K562 (cell line): ENCODE measurements at regions not wholly inside any gene's neighbourhood (a gene's known extent, or its start where the extent isn't known, plus 50 kb on each side); places are given as distances from the start of the nearest gene placed in this dataset.

ENCODE experiments used
- ATAC-seq: fragments of 200-7000 bp; cut with Tn5 transposase; 3 replicates; pipeline ENCODE4 v1.9.1; 2020; ENCODE audit warnings: moderate library complexity
- BruUV-seq: library from RNA; stranded (reverse); fragments of 400-500 nt; replicated peaks from 2 replicates; lab custom pipeline; 2021; lab: Mats Ljungman, UMichigan
- CTCF ChIA-PET: fragments of 300-600 bp; formaldehyde crosslinking; extraction: SDS; loops from one replicate; lab custom pipeline; 2021; ENCODE audit warnings: low intra/inter-chr PET ratio; lab: Yijun Ruan, JAX
- POLR2A ChIA-PET: fragments of 300-600, 350-650 bp; sonication (Branson Sonifier 250); formaldehyde crosslinking; extraction: SDS; loops from one replicate; lab custom pipeline; 2021; ENCODE audit warnings: antibody characterized with exemption, inconsistent platforms; lab: Yijun Ruan, JAX
- DNase-seq, 4 experiments: peaks; one replicate each; pipeline versions ENCODE4 v3.0.0 to v3.0.0-alpha.2; 2011 to 2018; ENCODE audit warnings: low spot score in 3 of 4, mixed read lengths in 3 of 4; ENCODE audit errors: extremely low read depth in 1 of 4
- FAIRE-seq: peaks from 2 replicates; lab custom pipeline; 2011; peaks lifted over from hg19 to GRCh38; lab: Jason Lieb, UNC
- H2AFZ ChIP-seq: 2 replicates; pipeline ENCODE4 v1.6.0; 2011; ENCODE audit warnings: low read depth, low read length, control low read depth, inconsistent platforms
- H3K27ac ChIP-seq: fragments of 200-600 bp; 3 replicates; pipeline ENCODE4 v1.8.0; 2011; ENCODE audit warnings: low read depth, mild to moderate bottlenecking, control low read depth, inconsistent platforms, low read length, moderate library complexity, mixed read lengths; ENCODE audit errors: extremely low read depth
- H3K27me3 ChIP-seq, 2 experiments: fragments of 300-600 bp in 1 of 2; 2 replicates in 1 of 2; 3 replicates in 1 of 2; pipeline versions ENCODE4 v1.6.0 to v1.8.0; 2011; ENCODE audit warnings: inconsistent platforms in 2 of 2, low read length in 2 of 2, mild to moderate bottlenecking in 1 of 2, mixed read lengths in 1 of 2, moderate library complexity in 1 of 2; ENCODE audit not compliant: control insufficient read depth in 2 of 2, insufficient read depth in 2 of 2
- H3K36me3 ChIP-seq: fragments of 300-600 bp; 3 replicates; pipeline ENCODE4 v1.8.0; 2011; ENCODE audit warnings: mild to moderate bottlenecking, low read length, inconsistent platforms; ENCODE audit not compliant: control insufficient read depth, insufficient read depth
- H3K4me1 ChIP-seq, 2 experiments: fragments of 200-600 bp in 1 of 2; replicated peaks in 1 of 2; 2 replicates in 1 of 2; 3 replicates in 1 of 2; pipeline versions ENCODE4 v1.5.1 to v1.8.0; 2011; ENCODE audit warnings: inconsistent platforms in 2 of 2, low read length in 2 of 2, mild to moderate bottlenecking in 1 of 2, mixed read lengths in 1 of 2, moderate library complexity in 1 of 2; ENCODE audit not compliant: control insufficient read depth in 2 of 2, insufficient read depth in 2 of 2
- H3K4me2 ChIP-seq: 2 replicates; pipeline ENCODE4 v1.6.1; 2011; ENCODE audit warnings: low read length, control low read depth, inconsistent platforms, mixed read lengths; ENCODE audit not compliant: insufficient read depth
- H3K4me3 ChIP-seq: fragments of 200-600 bp; sonication (generic), shearing (Covaris generic); 2 replicates; pipeline ENCODE4 v1.5.1; 2016; ENCODE audit warnings: control low read depth, inconsistent platforms
- H3K79me2 ChIP-seq: fragments of 200-600 bp; 3 replicates; pipeline ENCODE4 v1.8.0; 2011; ENCODE audit warnings: low read length, inconsistent platforms; ENCODE audit not compliant: control insufficient read depth, insufficient read depth
- H3K9ac ChIP-seq, 2 experiments: 2 replicates each; pipeline versions ENCODE4 v1.6.0 to v1.6.1; 2011; ENCODE audit warnings: low read depth in 2 of 2, low read length in 2 of 2, control low read depth in 1 of 2, inconsistent platforms in 1 of 2, mild to moderate bottlenecking in 1 of 2, mixed read lengths in 1 of 2; ENCODE audit not compliant: insufficient read depth in 1 of 2
- H3K9me1 ChIP-seq: one replicate; pipeline ENCODE4 v1.6.0; 2011; ENCODE audit warnings: inconsistent platforms, mild to moderate bottlenecking, low read length, moderate library complexity; ENCODE audit not compliant: control insufficient read depth, insufficient read depth
- H3K9me3 ChIP-seq: replicated peaks from 2 replicates; pipeline ENCODE4 v1.5.1; 2011; ENCODE audit warnings: low read depth, low read length, inconsistent platforms; ENCODE audit not compliant: control insufficient read depth, insufficient read depth
- H4K20me1 ChIP-seq: replicated peaks from 2 replicates; pipeline ENCODE4 v1.6.1; 2011; ENCODE audit warnings: low read length, inconsistent platforms, mixed read lengths; ENCODE audit not compliant: control insufficient read depth, insufficient read depth
- ARNT ChIP-seq, 2 experiments: fragments of 450-650 bp; IDR thresholded peaks; 2 replicates each; pipeline ENCODE4 v1.6.1; 2016; ENCODE audit warnings: mild to moderate bottlenecking in 1 of 2
- FOXO4 ChIP-seq: fragments of 450-650 bp; formaldehyde crosslinking; IDR thresholded peaks from 2 replicates; pipeline ENCODE4 v1.4.0; 2020; ENCODE audit warnings: mild to moderate bottlenecking, moderate library complexity
- GATAD2A ChIP-seq: fragments of 450-650 bp; IDR thresholded peaks from 2 replicates; pipeline ENCODE4 v1.6.1; 2017
- HDAC3 ChIP-seq: fragments of 450-650 bp; IDR thresholded peaks from 2 replicates; pipeline ENCODE4 v1.6.1; 2018; ENCODE audit warnings: borderline replicate concordance, mild to moderate bottlenecking, moderate library complexity; ENCODE audit not compliant: partially characterized antibody
- HMG20B ChIP-seq: fragments of 250-450 bp; sonication (Bioruptor Pico); IDR thresholded peaks from 2 replicates; pipeline ENCODE4 v1.5.0; 2021; ENCODE audit warnings: mild to moderate bottlenecking
- LEF1 ChIP-seq: fragments of 450-650 bp; IDR thresholded peaks from 2 replicates; pipeline ENCODE4 v1.6.1; 2016; ENCODE audit warnings: mild to moderate bottlenecking
- MCM3 ChIP-seq: fragments of 450-650 bp; IDR thresholded peaks from 2 replicates; pipeline ENCODE4 v1.6.1; 2016
- MLX ChIP-seq, 2 experiments: fragments of 450-650 bp in 1 of 2; sonication (generic) in 1 of 2; formaldehyde crosslinking; conservative IDR thresholded peaks; 2 replicates each; pipeline versions ENCODE4 v1.4.0 to v1.8.1; 2020 to 2022; ENCODE audit warnings: mild to moderate bottlenecking in 1 of 2, missing genetic modification reagents in 1 of 2
- PHF20 ChIP-seq: fragments of 450-650 bp; IDR thresholded peaks from 2 replicates; pipeline ENCODE4 v1.6.1; 2018; ENCODE audit not compliant: partially characterized antibody
- RAD51 ChIP-seq: fragments of 450-650 bp; IDR thresholded peaks from 2 replicates; pipeline ENCODE4 v1.7.1; 2016; ENCODE audit warnings: low read depth, mild to moderate bottlenecking, borderline replicate concordance
- SP1 ChIP-seq: sonication (generic); formaldehyde crosslinking; IDR thresholded peaks from 2 replicates; pipeline ENCODE4 v1.8.1; 2022; ENCODE audit warnings: mild to moderate bottlenecking, missing genetic modification reagents
- TOE1 ChIP-seq, 2 experiments: fragments of 450-650 bp in 1 of 2; sonication (generic) in 1 of 2; formaldehyde crosslinking in 1 of 2; IDR thresholded peaks; 2 replicates each; pipeline versions ENCODE4 v1.7.1 to v1.8.0; 2016 to 2022; ENCODE audit warnings: borderline replicate concordance in 2 of 2, mild to moderate bottlenecking in 2 of 2, antibody characterized with exemption in 1 of 2, inconsistent platforms in 1 of 2, low read depth in 1 of 2, missing genetic modification reagents in 1 of 2, moderate library complexity in 1 of 2
- YY1 ChIP-seq, 3 experiments: IDR thresholded peaks; 2 replicates each; pipeline ENCODE4 v1.6.1; 2011; ENCODE audit warnings: low read length in 2 of 3, mild to moderate bottlenecking in 2 of 3, moderate library complexity in 2 of 3, borderline replicate concordance in 1 of 3, control low read depth in 1 of 3, low read depth in 1 of 3; ENCODE audit not compliant: insufficient read depth in 3 of 3, insufficient replicate concordance in 2 of 3, control insufficient read depth in 1 of 3, insufficient read length in 1 of 3; ENCODE audit errors: extremely low read depth in 1 of 3
- ZC3H8 ChIP-seq: fragments of 450-650 bp; IDR thresholded peaks from 2 replicates; pipeline ENCODE4 v1.6.1; 2017
- ZNF316 ChIP-seq: fragments of 450-650 bp; IDR thresholded peaks from 2 replicates; pipeline ENCODE4 v1.6.1; 2016
- ZNF584 ChIP-seq: fragments of 200-800 bp; sonication (Bioruptor generic); IDR thresholded peaks from 2 replicates; pipeline ENCODE4 v1.6.1; 2016; ENCODE audit warnings: low read depth, mild to moderate bottlenecking, missing genetic modification characterization, missing compliant biosample characterization
- ZNF639 ChIP-seq, 2 experiments: fragments of 200-800 bp in 1 of 2; sonication (Bioruptor generic) in 1 of 2; sonication (generic) in 1 of 2; formaldehyde crosslinking in 1 of 2; IDR thresholded peaks in 1 of 2; conservative IDR thresholded peaks in 1 of 2; 2 replicates each; pipeline versions ENCODE4 v1.5.0 to v1.6.1; 2016 to 2020; ENCODE audit warnings: missing compliant biosample characterization in 1 of 2, missing genetic modification characterization in 1 of 2, missing genetic modification reagents in 1 of 2
- ZNF830 ChIP-seq: fragments of 250-450 bp; sonication (Bioruptor Pico); IDR thresholded peaks from 2 replicates; pipeline ENCODE4 v1.5.0; 2021; ENCODE audit warnings: mild to moderate bottlenecking
- WGBS: fragments of 100-300 bp; shearing (Covaris generic); methylation state at CpG from one replicate; pipeline ENCODE4 v1.1.6; 2016; ENCODE audit warnings: low coverage, mixed read lengths; ENCODE audit not compliant: insufficient coverage; ENCODE audit errors: missing lambda C conversion rate; 5-methylcytosine and 5-hydroxymethylcytosine counted together
- in situ Hi-C: fragments of 300-500 bp; cut with MboI; formaldehyde crosslinking; loops from 4 replicates; pipeline ENCODE4 v1.15.0; 2018; ENCODE audit warnings: inconsistent platforms, mixed read lengths
- intact Hi-C: fragments of 100-400 bp; cut with micrococcal nuclease; formaldehyde crosslinking; loops from 2 replicates; pipeline ENCODE4 v1.14.2; 2022

GRCh38 chr6:169332250-169332649 lies 78.6 kb upstream of the THBS2 start:
- intact Hi-C loops (loop anchor here (5.0 kb wide), 1 partner anchor 440 kb away; no protein-coding TSS in a partner anchor), in situ Hi-C loops (no loop called here)
- BruUV-seq: no TSS peak
- ChIA-PET CTCF (no interaction called here), POLR2A (no interaction called here)
- Histone ChIP-seq H3K4me2 (no peak overlapping the region), H3K79me2 (no peaks in the 10 kb centered on the region), H3K27me3 (peaks cover 6 to 14% of the 10 kb centered on the region in 2 experiments; a peak in 4 of 5 replicates), H2AFZ (no peak overlapping the region), H3K4me1 (no peaks in the 10 kb centered on the region), H3K36me3 (no peaks in the 10 kb centered on the region), H3K9ac (no peak overlapping the region), H3K4me3 (no peak overlapping the region), H3K27ac (no peak overlapping the region), H3K9me3 (no peaks in the 10 kb centered on the region), H4K20me1 (no peaks in the 10 kb centered on the region), H3K9me1 (no peaks in the 10 kb centered on the region)
- DNase-seq (no peak), ATAC-seq (no peak), FAIRE-seq (no peak)
- whole genome bisulfite sequencing: 0% methylated on average over 10 of the region's 10 CpGs
- no peak for TF ChIP-seq MLX (CRISPR knock-in tag; conservative IDR thresholded peaks at IDR 0.05)
- no peak for TF ChIP-seq FOXO4 (CRISPR knock-in tag)
- TF ChIP-seq LEF1: no peak
- TF ChIP-seq ZNF584 (CRISPR knock-in tag): no peak
- TF ChIP-seq ARNT (IDR thresholded peaks at IDR 0.05): no peak
- TF ChIP-seq MCM3: no peak
- TF ChIP-seq HMG20B (CRISPR knock-in tag): no peak
- no peak for TF ChIP-seq ZC3H8
- no peak for TF ChIP-seq PHF20
- TF ChIP-seq ZNF639 (CRISPR knock-in tag; conservative IDR thresholded peaks at IDR 0.05 in 1 of 2, IDR thresholded peaks at IDR 0.05 in 1 of 2): no peak
- TF ChIP-seq HDAC3: no peak
- TF ChIP-seq GATAD2A: no peak
- TF ChIP-seq ZNF830 (CRISPR knock-in tag): no peak
- TF ChIP-seq RAD51: no peak
- TF ChIP-seq SP1: no peak
- TF ChIP-seq TOE1 (IDR thresholded peaks at IDR 0.05; ENCODE audit: borderline replicate concordance): no peak
- no peak for TF ChIP-seq TOE1 (CRISPR knock-in tag; IDR thresholded peaks at IDR 0.05; ENCODE audit: borderline replicate concordance, low read depth)
- TF ChIP-seq YY1 (IDR thresholded peaks at IDR 0.05; ENCODE audit: borderline replicate concordance in 1 of 3, control insufficient read depth in 1 of 3, extremely low read depth in 1 of 3, insufficient read depth in 3 of 3, insufficient read length in 1 of 3, insufficient replicate concordance in 2 of 3, low read depth in 1 of 3, low read length in 2 of 3): no peak
- TF ChIP-seq ZNF316: no peak
